Activated CD4-positive, alpha-beta memory T cell treated with anti-CD3 and anti-CD28 coated beads for 36 hours (primary cell): ENCODE measurements at regions not wholly inside any gene's neighbourhood (a gene's known extent, or its start where the extent isn't known, plus 50 kb on each side); places are given as distances from the start of the nearest gene placed in this dataset.

ENCODE experiments used
- CTCF ChIA-PET: fragments of 350-600 bp; sonication (Branson Sonifier 250); formaldehyde crosslinking; loops from one replicate; lab custom pipeline; 2021; ENCODE audit warnings: antibody characterized with exemption, inconsistent platforms; lab: Charles Lee
- POLR2A ChIA-PET: fragments of 350-600 bp; sonication (Branson Sonifier 250); formaldehyde crosslinking; loops from one replicate; lab custom pipeline; 2021; ENCODE audit warnings: antibody characterized with exemption; lab: Charles Lee
- DNase-seq: peaks from one replicate; pipeline ENCODE4 v3.0.0-alpha.2; 2020
- H3K27ac Mint-ChIP-seq: one replicate; pipeline ENCODE4 v1.8.0; 2021; ENCODE audit warnings: mixed read lengths
- H3K27me3 Mint-ChIP-seq: one replicate; pipeline ENCODE4 v1.8.0; 2021; ENCODE audit warnings: mixed read lengths
- H3K36me3 Mint-ChIP-seq: one replicate; pipeline ENCODE4 v1.8.0; 2021; ENCODE audit warnings: mixed read lengths
- H3K4me1 Mint-ChIP-seq: one replicate; pipeline ENCODE4 v1.8.0; 2021; ENCODE audit warnings: low read depth, mixed read lengths
- H3K4me3 Mint-ChIP-seq: one replicate; pipeline ENCODE4 v1.8.0; 2021; ENCODE audit warnings: mild to moderate bottlenecking, mixed read lengths
- H3K9me3 Mint-ChIP-seq: one replicate; pipeline ENCODE4 v1.8.0; 2021; ENCODE audit warnings: mixed read lengths
- intact Hi-C: fragments of 100-400 bp; cut with micrococcal nuclease; formaldehyde crosslinking; loops from one replicate; pipeline ENCODE4 v1.15.1; 2023

- no peaks in the 10 kb centered on the region for H3K9me3 Mint-ChIP-seq
- no peak for DNase-seq
- CTCF ChIA-PET = no interaction called here
- no peak overlapping the region for H3K27ac Mint-ChIP-seq
- H3K4me1 Mint-ChIP-seq = no peaks in the 10 kb centered on the region
- intact Hi-C loops = no loop called here
- no peaks in the 10 kb centered on the region for H3K27me3 Mint-ChIP-seq
- H3K4me3 Mint-ChIP-seq = no peak overlapping the region
- H3K36me3 Mint-ChIP-seq = no peaks in the 10 kb centered on the region
- POLR2A ChIA-PET = no interaction called here
These were observed 414.5 kb downstream of the ADGRL2 start for GRCh38 chr1:82215056-82215852.

GRCh38 chr1:82214606-82215005, 413.9 kb downstream of the ADGRL2 start:
- Mint-ChIP-seq H3K9me3 (no peaks in the 10 kb centered on the region), H3K4me3 (no peak overlapping the region), H3K36me3 (no peaks in the 10 kb centered on the region), H3K27me3 (no peaks in the 10 kb centered on the region), H3K4me1 (no peaks in the 10 kb centered on the region), H3K27ac (no peak overlapping the region)
- no peak for DNase-seq
- ChIA-PET POLR2A (no interaction called here), CTCF (no interaction called here)
- intact Hi-C loops = no loop called here

- no peak overlapping the region for H3K4me3 Mint-ChIP-seq
- ChIA-PET POLR2A (no interaction called here), CTCF (no interaction called here)
- no peaks in the 10 kb centered on the region for H3K4me1 Mint-ChIP-seq
- DNase-seq = no peak
- H3K27ac Mint-ChIP-seq = no peak overlapping the region
- intact Hi-C loops = no loop called here
- H3K36me3 Mint-ChIP-seq = no peaks in the 10 kb centered on the region
- H3K27me3 Mint-ChIP-seq = no peaks in the 10 kb centered on the region
- no peaks in the 10 kb centered on the region for H3K9me3 Mint-ChIP-seq
These were observed 396.9 kb downstream of the ADGRL2 start for GRCh38 chr1:82197606-82198005.

GRCh38 chr1:82195245-82195644, 394.5 kb downstream of the ADGRL2 start:
- Mint-ChIP-seq H3K27me3 (no peaks in the 10 kb centered on the region), H3K4me3 (no peak overlapping the region), H3K36me3 (no peaks in the 10 kb centered on the region), H3K4me1 (no peaks in the 10 kb centered on the region), H3K9me3 (no peaks in the 10 kb centered on the region), H3K27ac (no peak overlapping the region)
- POLR2A ChIA-PET = no interaction called here
- no peak for DNase-seq
- CTCF ChIA-PET = no interaction called here
- intact Hi-C loops = no loop called here

- POLR2A ChIA-PET = no interaction called here
- no peak for DNase-seq
- CTCF ChIA-PET = no interaction called here
- Mint-ChIP-seq H3K27ac (no peak overlapping the region), H3K36me3 (no peaks in the 10 kb centered on the region), H3K27me3 (no peaks in the 10 kb centered on the region), H3K4me3 (no peak overlapping the region), H3K9me3 (no peaks in the 10 kb centered on the region), H3K4me1 (no peaks in the 10 kb centered on the region)
- intact Hi-C loops = no loop called here
These were observed 384.4 kb downstream of the ADGRL2 start for GRCh38 chr1:82185084-82185483.

- ChIA-PET POLR2A (no interaction called here), CTCF (no interaction called here)
- H3K4me1 Mint-ChIP-seq = no peaks in the 10 kb centered on the region
- intact Hi-C loops = no loop called here
- no peaks in the 10 kb centered on the region for H3K36me3 Mint-ChIP-seq
- no peak for DNase-seq
- H3K27ac Mint-ChIP-seq = no peak overlapping the region
- H3K4me3 Mint-ChIP-seq = no peak overlapping the region
- no peaks in the 10 kb centered on the region for H3K9me3 Mint-ChIP-seq
- H3K27me3 Mint-ChIP-seq = no peaks in the 10 kb centered on the region
These were observed 381.1 kb downstream of the ADGRL2 start for GRCh38 chr1:82181846-82182245.

GRCh38 chr1:82179131-82179530, 378.4 kb downstream of the ADGRL2 start:
- Mint-ChIP-seq H3K9me3 (peaks cover 2% of the 10 kb centered on the region), H3K36me3 (no peaks in the 10 kb centered on the region), H3K27ac (no peak overlapping the region), H3K4me1 (no peaks in the 10 kb centered on the region), H3K27me3 (no peaks in the 10 kb centered on the region), H3K4me3 (no peak overlapping the region)
- no peak for DNase-seq
- ChIA-PET CTCF (no interaction called here), POLR2A (no interaction called here)
- intact Hi-C loops = no loop called here

- ChIA-PET POLR2A (no interaction called here), CTCF (no interaction called here)
- Mint-ChIP-seq H3K27me3 (no peaks in the 10 kb centered on the region), H3K9me3 (peaks cover 8% of the 10 kb centered on the region), H3K4me1 (no peaks in the 10 kb centered on the region), H3K27ac (no peak overlapping the region), H3K36me3 (no peaks in the 10 kb centered on the region), H3K4me3 (no peak overlapping the region)
- no peak for DNase-seq
- intact Hi-C loops = no loop called here
These were observed 376.5 kb downstream of the ADGRL2 start for GRCh38 chr1:82177192-82177591.

GRCh38 chr1:82171955-82172354, 371.2 kb downstream of the ADGRL2 start:
- H3K4me1 Mint-ChIP-seq = no peaks in the 10 kb centered on the region
- intact Hi-C loops = no loop called here
- H3K36me3 Mint-ChIP-seq = no peaks in the 10 kb centered on the region
- H3K4me3 Mint-ChIP-seq = no peak overlapping the region
- no peaks in the 10 kb centered on the region for H3K27me3 Mint-ChIP-seq
- CTCF ChIA-PET = no interaction called here
- H3K9me3 Mint-ChIP-seq = peaks cover 8% of the 10 kb centered on the region
- DNase-seq = no peak
- H3K27ac Mint-ChIP-seq = no peak overlapping the region
- POLR2A ChIA-PET = no interaction called here

GRCh38 chr1:82168482-82168881, 367.7 kb downstream of the ADGRL2 start:
- ChIA-PET CTCF (no interaction called here), POLR2A (no interaction called here)
- Mint-ChIP-seq H3K36me3 (no peaks in the 10 kb centered on the region), H3K4me3 (no peak overlapping the region), H3K9me3 (peaks cover 2% of the 10 kb centered on the region), H3K27me3 (no peaks in the 10 kb centered on the region), H3K27ac (no peak overlapping the region), H3K4me1 (no peaks in the 10 kb centered on the region)
- intact Hi-C loops = no loop called here
- DNase-seq = no peak

- POLR2A ChIA-PET = no interaction called here
These were observed 364.6 kb downstream of the ADGRL2 start for GRCh38 chr1:82165304-82165703.

GRCh38 chr1:82162486-82163420, 362.0 kb downstream of the ADGRL2 start:
- ChIA-PET CTCF (no interaction called here), POLR2A (no interaction called here)
- Mint-ChIP-seq H3K27me3 (no peaks in the 10 kb centered on the region), H3K4me1 (peaks cover 7% of the 10 kb centered on the region), H3K4me3 (no peak overlapping the region), H3K9me3 (no peaks in the 10 kb centered on the region), H3K27ac (no peak overlapping the region), H3K36me3 (no peaks in the 10 kb centered on the region)
- DNase-seq = no peak
- intact Hi-C loops = no loop called here

More at GRCh38 chr1:82165304-82165703, 364.6 kb downstream of the ADGRL2 start:
- Mint-ChIP-seq H3K4me3 (no peak overlapping the region), H3K9me3 (no peaks in the 10 kb centered on the region), H3K4me1 (peaks cover 7% of the 10 kb centered on the region), H3K27ac (no peak overlapping the region), H3K27me3 (no peaks in the 10 kb centered on the region), H3K36me3 (no peaks in the 10 kb centered on the region)
- no peak for DNase-seq
- CTCF ChIA-PET = no interaction called here
- intact Hi-C loops = no loop called here
